ENCODE measurements at regions not wholly inside any gene's neighbourhood (a gene's known extent, or its start where the extent isn't known, plus 50 kb on each side); places are given as distances from the start of the nearest gene placed in this dataset.

DNA sequence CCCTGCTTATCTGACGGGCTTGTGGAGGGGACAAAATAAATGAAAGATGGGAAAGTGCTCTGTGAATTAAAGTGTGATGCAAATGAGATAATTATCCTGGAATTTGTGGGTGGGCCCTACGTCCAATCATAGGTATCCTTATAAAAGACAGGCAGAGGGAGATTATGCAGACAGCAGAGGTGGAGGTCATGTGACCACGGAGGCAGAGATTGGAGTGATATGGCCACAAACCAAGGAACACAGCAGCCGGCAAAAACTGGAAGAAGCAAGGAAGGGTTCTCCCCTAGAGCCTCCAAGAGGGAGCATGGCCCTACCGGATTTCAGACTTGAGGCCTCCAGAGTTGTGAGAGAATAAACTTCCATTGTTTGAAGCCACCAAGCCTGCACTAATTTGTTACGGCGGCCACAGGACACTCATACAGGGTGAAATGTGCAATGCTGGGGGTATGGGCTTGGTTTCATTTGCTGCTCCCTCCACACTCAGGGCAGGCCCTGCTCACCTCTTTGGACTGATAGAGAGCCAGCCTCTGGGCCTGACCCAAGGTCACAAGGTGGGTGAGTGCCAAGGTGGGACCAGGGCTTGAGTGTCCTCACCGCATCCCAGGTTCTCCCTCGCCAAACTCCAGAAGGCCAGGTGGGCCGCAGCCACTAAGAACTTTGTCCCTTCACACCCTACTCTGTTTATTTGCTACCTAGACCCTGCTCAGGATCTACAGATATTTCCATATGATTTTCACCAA is 149.6 kb upstream of the TNRC6C start:
- TF ChIP-seq, protein P1, sequence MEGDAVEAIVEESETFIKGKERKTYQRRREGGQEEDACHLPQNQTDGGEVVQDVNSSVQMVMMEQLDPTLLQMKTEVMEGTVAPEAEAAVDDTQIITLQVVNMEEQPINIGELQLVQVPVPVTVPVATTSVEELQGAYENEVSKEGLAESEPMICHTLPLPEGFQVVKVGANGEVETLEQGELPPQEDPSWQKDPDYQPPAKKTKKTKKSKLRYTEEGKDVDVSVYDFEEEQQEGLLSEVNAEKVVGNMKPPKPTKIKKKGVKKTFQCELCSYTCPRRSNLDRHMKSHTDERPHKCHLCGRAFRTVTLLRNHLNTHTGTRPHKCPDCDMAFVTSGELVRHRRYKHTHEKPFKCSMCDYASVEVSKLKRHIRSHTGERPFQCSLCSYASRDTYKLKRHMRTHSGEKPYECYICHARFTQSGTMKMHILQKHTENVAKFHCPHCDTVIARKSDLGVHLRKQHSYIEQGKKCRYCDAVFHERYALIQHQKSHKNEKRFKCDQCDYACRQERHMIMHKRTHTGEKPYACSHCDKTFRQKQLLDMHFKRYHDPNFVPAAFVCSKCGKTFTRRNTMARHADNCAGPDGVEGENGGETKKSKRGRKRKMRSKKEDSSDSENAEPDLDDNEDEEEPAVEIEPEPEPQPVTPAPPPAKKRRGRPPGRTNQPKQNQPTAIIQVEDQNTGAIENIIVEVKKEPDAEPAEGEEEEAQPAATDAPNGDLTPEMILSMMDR (IDR thresholded peaks at IDR 0.05; ENCODE audit: low read depth, low read length, poor library complexity, severe bottlenecking): no peak
- no peak for TF ChIP-seq EZH2phosphoT487 (IDR thresholded peaks at IDR 0.05; ENCODE audit: borderline replicate concordance, low read length)
